SK-N-SH (cell line): ENCODE measurements at regions not wholly inside any gene's neighbourhood (a gene's known extent, or its start where the extent isn't known, plus 50 kb on each side); places are given as distances from the start of the nearest gene placed in this dataset.

Experiments
- CTCF ChIA-PET: fragments of 300-600, 350-600 bp; formaldehyde crosslinking; extraction: SDS; loops from one replicate; lab custom pipeline; 2021; lab: Yijun Ruan, JAX
- POLR2A ChIA-PET: fragments of 350-600 bp; sonication (Branson Sonifier 250); formaldehyde crosslinking; extraction: SDS; loops from one replicate; lab custom pipeline; 2020; ENCODE audit warnings: antibody characterized with exemption, inconsistent platforms; lab: Yijun Ruan, JAX
- DNase-seq: peaks from one replicate; pipeline ENCODE4 v3.0.0; 2012
- H2AFZ ChIP-seq: fragments of 200-600 bp; sonication (generic); 2 replicates; pipeline ENCODE4 v1.8.1; 2016; ENCODE audit warnings: antibody characterized with exemption, mild to moderate bottlenecking, low read depth
- H3F3A ChIP-seq: fragments of 200-600 bp; sonication (generic); replicated peaks from 2 replicates; pipeline ENCODE3; 2016; ENCODE audit warnings: antibody characterized with exemption, mild to moderate bottlenecking; ENCODE audit not compliant: insufficient read depth
- H3K27ac ChIP-seq, 2 experiments: fragments of 200-500 bp in 1 of 2; fragments of 200-600 bp in 1 of 2; sonication (Bioruptor generic) in 1 of 2; sonication (generic), shearing (Covaris generic) in 1 of 2; 2 replicates each; pipeline versions ENCODE4 v1.5.1 to v1.6.1; 2014 to 2016; ENCODE audit warnings: low read depth in 2 of 2, inconsistent platforms in 1 of 2, low read length in 1 of 2, mild to moderate bottlenecking in 1 of 2, mixed read lengths in 1 of 2
- H3K27me3 ChIP-seq: fragments of 200-600 bp; sonication (generic), shearing (Covaris generic); 2 replicates; pipeline ENCODE4 v1.6.1; 2016; ENCODE audit warnings: mixed run types; ENCODE audit not compliant: insufficient read depth
- H3K36me3 ChIP-seq, 2 experiments: fragments of 200-500 bp in 1 of 2; fragments of 200-600 bp in 1 of 2; sonication (Bioruptor generic) in 1 of 2; sonication (generic) in 1 of 2; replicated peaks in 1 of 2; 2 replicates each; pipeline versions ENCODE3 to v1.5.1; 2014 to 2016; ENCODE audit warnings: low read length in 1 of 2, mild to moderate bottlenecking in 1 of 2; ENCODE audit not compliant: insufficient read depth in 2 of 2, control insufficient read depth in 1 of 2
- H3K4me1 ChIP-seq, 2 experiments: fragments of 200-500 bp in 1 of 2; fragments of 200-600 bp in 1 of 2; sonication (Bioruptor generic) in 1 of 2; sonication (generic), shearing (Covaris generic) in 1 of 2; 2 replicates each; pipeline versions ENCODE4 v1.5.1 to v1.6.1; 2014 to 2016; ENCODE audit warnings: low read depth in 1 of 2, low read length in 1 of 2, mixed run types in 1 of 2; ENCODE audit not compliant: insufficient read depth in 2 of 2, control insufficient read depth in 1 of 2
- H3K4me2 ChIP-seq: fragments of 200-600 bp; sonication (generic), shearing (Covaris generic); 2 replicates; pipeline ENCODE4 v1.6.1; 2017; ENCODE audit warnings: mixed run types
- H3K4me3 ChIP-seq, 2 experiments: fragments of 200-500 bp in 1 of 2; fragments of 200-600 bp in 1 of 2; sonication (Bioruptor generic) in 1 of 2; sonication (generic), shearing (Covaris generic) in 1 of 2; 2 replicates each; pipeline versions ENCODE4 v1.5.1 to v1.8.1; 2014 to 2016; ENCODE audit warnings: low read depth in 2 of 2, inconsistent platforms in 1 of 2, low read length in 1 of 2, mild to moderate bottlenecking in 1 of 2, mixed read lengths in 1 of 2, moderate library complexity in 1 of 2
- H3K79me2 ChIP-seq: fragments of 200-600 bp; sonication (generic); 2 replicates; pipeline ENCODE4 v1.8.1; 2017; ENCODE audit warnings: mild to moderate bottlenecking; ENCODE audit not compliant: insufficient read depth
- H3K9ac ChIP-seq: fragments of 200-600 bp; sonication (generic); 2 replicates; pipeline ENCODE4 v1.6.1; 2017; ENCODE audit warnings: mixed run types
- H3K9me2 ChIP-seq: fragments of 200-600 bp; sonication (generic); 2 replicates; pipeline ENCODE4 v1.6.1; 2017; ENCODE audit warnings: mixed run types
- H3K9me3 ChIP-seq: fragments of 200-600 bp; sonication (generic); 2 replicates; pipeline ENCODE4 v1.6.1; 2017; ENCODE audit warnings: mixed run types, mild to moderate bottlenecking, moderate library complexity
- H4K20me1 ChIP-seq: fragments of 200-600 bp; sonication (generic); 2 replicates; pipeline ENCODE4 v1.6.1; 2017; ENCODE audit warnings: mild to moderate bottlenecking, mixed run types; ENCODE audit not compliant: insufficient read depth
- CHD2 ChIP-seq: fragments of 150-350 bp; IDR thresholded peaks from 2 replicates; pipeline ENCODE4 v1.6.1; 2018; ENCODE audit warnings: low read length; ENCODE audit not compliant: partially characterized antibody
- EP300 ChIP-seq, 2 experiments: IDR thresholded peaks; 2 replicates each; pipeline versions ENCODE4 v1.4.0 to v1.6.1; 2012; ENCODE audit warnings: borderline replicate concordance in 1 of 2, low read depth in 1 of 2, low read length in 1 of 2
- FOSL2 ChIP-seq: IDR thresholded peaks from 2 replicates; pipeline ENCODE4 v1.4.0; 2012; ENCODE audit warnings: low read depth, mild to moderate bottlenecking, moderate library complexity, borderline replicate concordance
- GATA2 ChIP-seq: sonication (generic); formaldehyde crosslinking; IDR thresholded peaks from 2 replicates; pipeline ENCODE4 v1.5.0; 2020; ENCODE audit warnings: mild to moderate bottlenecking, missing genetic modification reagents
- POLR2AphosphoS5 ChIP-seq: IDR thresholded peaks from 2 replicates; pipeline ENCODE4 v1.6.1; 2012; ENCODE audit warnings: low read depth, low read length
- RAD21 ChIP-seq: IDR thresholded peaks from 2 replicates; pipeline ENCODE4 v1.6.1; 2012; ENCODE audit warnings: mild to moderate bottlenecking, low read length
- RCOR1 ChIP-seq: fragments of 150-350 bp; IDR thresholded peaks from 2 replicates; pipeline ENCODE4 v1.6.1; 2017; ENCODE audit warnings: antibody characterized with exemption, low read length
- RFX5 ChIP-seq: IDR thresholded peaks from 2 replicates; pipeline ENCODE4 v1.6.1; 2012; ENCODE audit warnings: mild to moderate bottlenecking, improper control_type of control experiment, low read length
- SIN3A ChIP-seq: IDR thresholded peaks from 2 replicates; pipeline ENCODE4 v1.6.1; 2012; ENCODE audit warnings: low read depth, mild to moderate bottlenecking, low read length, moderate library complexity, borderline replicate concordance
- TCF12 ChIP-seq: IDR thresholded peaks from 2 replicates; pipeline ENCODE4 v1.4.0; 2012
- TEAD4 ChIP-seq: IDR thresholded peaks from 2 replicates; pipeline ENCODE4 v1.4.0; 2012; ENCODE audit warnings: mild to moderate bottlenecking, borderline replicate concordance; ENCODE audit not compliant: insufficient read depth
- WGBS: methylation state at CpG from one replicate; pipeline ENCODE4 v1.1.6; 2017; ENCODE audit warnings: low lambda C conversion rate; 5-methylcytosine and 5-hydroxymethylcytosine counted together
- TF ChIP-seq, protein P1 (sequence below): IDR thresholded peaks from 2 replicates; pipeline ENCODE4; 2012
- TF ChIP-seq, protein P2 (sequence below): IDR thresholded peaks from 2 replicates; pipeline ENCODE4 v1.4.0; 2012; ENCODE audit warnings: low read depth, borderline replicate concordance
- TF ChIP-seq, protein P3 (sequence below): IDR thresholded peaks from 2 replicates; pipeline ENCODE4 v1.4.0; 2012; ENCODE audit warnings: low read depth, borderline replicate concordance
- TF ChIP-seq, protein P4 (sequence below): IDR thresholded peaks from 2 replicates; pipeline ENCODE4 v1.6.1; 2012; ENCODE audit warnings: mild to moderate bottlenecking, low read depth, low read length, moderate library complexity
- TF ChIP-seq, protein P5 (sequence below): fragments of 150-350 bp; IDR thresholded peaks from 2 replicates; pipeline ENCODE4 v1.6.1; 2016; ENCODE audit warnings: mild to moderate bottlenecking, low read depth, low read length

DNA sequence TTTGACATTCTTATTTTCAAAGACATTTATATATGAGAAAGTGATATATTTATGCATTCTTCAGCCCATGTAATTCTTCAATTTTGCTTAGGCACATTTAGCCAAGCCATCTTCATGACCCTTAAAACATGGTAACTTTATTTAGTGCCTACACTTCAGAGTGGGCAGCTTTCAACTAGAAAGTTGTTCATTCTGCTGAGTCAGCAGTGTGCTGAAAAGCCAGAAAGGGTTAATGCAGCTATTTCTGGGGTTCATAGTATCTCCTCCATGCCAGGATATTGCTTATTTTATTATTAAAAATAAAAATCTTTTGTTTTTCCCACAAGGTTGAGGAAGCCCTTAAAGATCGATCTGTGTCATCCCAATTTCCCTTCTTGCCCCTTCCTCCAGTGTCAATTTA lies 79.2 kb downstream of the EDN1 start (continued):
- TF ChIP-seq, protein P1, sequence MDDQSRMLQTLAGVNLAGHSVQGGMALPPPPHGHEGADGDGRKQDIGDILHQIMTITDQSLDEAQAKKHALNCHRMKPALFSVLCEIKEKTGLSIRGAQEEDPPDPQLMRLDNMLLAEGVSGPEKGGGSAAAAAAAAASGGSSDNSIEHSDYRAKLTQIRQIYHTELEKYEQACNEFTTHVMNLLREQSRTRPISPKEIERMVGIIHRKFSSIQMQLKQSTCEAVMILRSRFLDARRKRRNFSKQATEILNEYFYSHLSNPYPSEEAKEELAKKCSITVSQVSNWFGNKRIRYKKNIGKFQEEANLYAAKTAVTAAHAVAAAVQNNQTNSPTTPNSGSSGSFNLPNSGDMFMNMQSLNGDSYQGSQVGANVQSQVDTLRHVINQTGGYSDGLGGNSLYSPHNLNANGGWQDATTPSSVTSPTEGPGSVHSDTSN = no peak

DNA sequence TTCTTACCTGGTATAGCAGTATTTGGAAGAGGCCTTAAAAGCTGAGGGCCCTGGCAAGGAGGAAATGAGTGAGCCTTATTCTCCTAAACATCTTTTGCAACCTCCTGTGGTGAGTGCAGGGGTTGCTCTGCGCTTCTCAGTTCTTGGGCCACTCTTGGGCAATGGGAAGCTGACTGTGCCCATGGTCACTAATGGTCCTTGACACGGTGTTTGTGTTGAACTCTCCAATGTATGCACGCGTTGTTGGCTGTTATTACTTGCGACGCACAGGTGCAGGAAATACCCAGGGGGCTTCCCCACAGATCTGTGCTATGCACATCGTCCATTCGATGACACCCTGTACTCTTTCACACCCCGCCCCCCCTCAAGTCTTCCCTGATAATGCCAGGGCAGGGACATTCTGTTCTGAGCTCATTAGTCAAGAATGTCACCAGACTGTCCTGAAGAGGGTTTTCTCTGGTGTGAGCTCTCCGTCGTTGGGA lies 79.7 kb downstream of the EDN1 start:
- 69% methylated on average over 11 of the region's 11 CpGs for WGBS
- no peak for TF ChIP-seq CHD2
- TF ChIP-seq, protein P2, sequence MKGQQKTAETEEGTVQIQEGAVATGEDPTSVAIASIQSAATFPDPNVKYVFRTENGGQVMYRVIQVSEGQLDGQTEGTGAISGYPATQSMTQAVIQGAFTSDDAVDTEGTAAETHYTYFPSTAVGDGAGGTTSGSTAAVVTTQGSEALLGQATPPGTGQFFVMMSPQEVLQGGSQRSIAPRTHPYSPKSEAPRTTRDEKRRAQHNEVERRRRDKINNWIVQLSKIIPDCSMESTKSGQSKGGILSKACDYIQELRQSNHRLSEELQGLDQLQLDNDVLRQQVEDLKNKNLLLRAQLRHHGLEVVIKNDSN = no peak
- no peak for TF ChIP-seq TEAD4
- TF ChIP-seq, protein P3, sequence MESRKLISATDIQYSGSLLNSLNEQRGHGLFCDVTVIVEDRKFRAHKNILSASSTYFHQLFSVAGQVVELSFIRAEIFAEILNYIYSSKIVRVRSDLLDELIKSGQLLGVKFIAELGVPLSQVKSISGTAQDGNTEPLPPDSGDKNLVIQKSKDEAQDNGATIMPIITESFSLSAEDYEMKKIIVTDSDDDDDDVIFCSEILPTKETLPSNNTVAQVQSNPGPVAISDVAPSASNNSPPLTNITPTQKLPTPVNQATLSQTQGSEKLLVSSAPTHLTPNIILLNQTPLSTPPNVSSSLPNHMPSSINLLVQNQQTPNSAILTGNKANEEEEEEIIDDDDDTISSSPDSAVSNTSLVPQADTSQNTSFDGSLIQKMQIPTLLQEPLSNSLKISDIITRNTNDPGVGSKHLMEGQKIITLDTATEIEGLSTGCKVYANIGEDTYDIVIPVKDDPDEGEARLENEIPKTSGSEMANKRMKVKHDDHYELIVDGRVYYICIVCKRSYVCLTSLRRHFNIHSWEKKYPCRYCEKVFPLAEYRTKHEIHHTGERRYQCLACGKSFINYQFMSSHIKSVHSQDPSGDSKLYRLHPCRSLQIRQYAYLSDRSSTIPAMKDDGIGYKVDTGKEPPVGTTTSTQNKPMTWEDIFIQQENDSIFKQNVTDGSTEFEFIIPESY = no peak
- TF ChIP-seq, protein P1 = no peak
- no peak for TF ChIP-seq RCOR1
- no peak for TF ChIP-seq EP300 (IDR thresholded peaks at IDR 0.05; ENCODE audit: borderline replicate concordance in 1 of 2, low read depth in 1 of 2, low read length in 1 of 2)
- no peak for TF ChIP-seq POLR2AphosphoS5
- no peak overlapping the region for H3K4me2 ChIP-seq
- no peak for DNase-seq
- H4K20me1 ChIP-seq = no peaks in the 10 kb centered on the region
- no peak overlapping the region for H3K27ac ChIP-seq
- CTCF ChIA-PET = no interaction called here
- H3K4me3 ChIP-seq = no peak overlapping the region
- no peaks in the 10 kb centered on the region for H3K36me3 ChIP-seq
- no peaks in the 10 kb centered on the region for H3K4me1 ChIP-seq
- no peaks in the 10 kb centered on the region for H3K27me3 ChIP-seq
- no peak overlapping the region for H3K9ac ChIP-seq
- POLR2A ChIA-PET = no interaction called here
- no peak overlapping the region for H2AFZ ChIP-seq
- H3F3A ChIP-seq = no peaks in the 10 kb centered on the region
- H3K79me2 ChIP-seq = no peaks in the 10 kb centered on the region
- H3K9me3 ChIP-seq = no peaks in the 10 kb centered on the region
- H3K9me2 ChIP-seq = no peaks in the 10 kb centered on the region

DNA sequence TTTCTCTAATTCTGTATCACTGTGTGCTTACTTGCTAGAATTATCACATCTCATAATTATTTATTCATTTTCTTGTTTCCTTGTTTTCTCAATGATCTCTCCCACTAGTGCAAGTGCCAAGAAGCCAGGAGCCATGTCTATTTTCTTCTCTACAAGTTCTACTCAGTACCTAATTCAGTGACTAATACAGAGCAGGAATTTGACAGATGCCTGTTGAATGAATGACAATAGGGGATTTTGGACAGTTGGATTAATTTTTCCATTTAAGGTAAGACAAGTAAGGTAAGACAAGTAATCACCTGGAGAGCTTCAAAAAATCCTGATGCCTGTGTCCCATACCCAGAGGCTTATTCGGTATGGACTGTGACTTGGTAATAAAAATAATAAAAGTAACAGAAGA lies 81.0 kb downstream of the EDN1 start:
- Histone ChIP-seq H4K20me1 (no peaks in the 10 kb centered on the region), H3K79me2 (no peaks in the 10 kb centered on the region), H3K27me3 (no peaks in the 10 kb centered on the region), H3K27ac (no peak overlapping the region), H3K36me3 (no peaks in the 10 kb centered on the region), H3K4me3 (no peak overlapping the region), H3K9me3 (no peaks in the 10 kb centered on the region), H2AFZ (no peak overlapping the region), H3K9me2 (no peaks in the 10 kb centered on the region), H3F3A (no peaks in the 10 kb centered on the region), H3K4me1 (no peaks in the 10 kb centered on the region), H3K4me2 (no peak overlapping the region), H3K9ac (no peak overlapping the region)
- 90% methylated on average over 1 of the region's 1 CpG for WGBS
- CTCF ChIA-PET = no interaction called here
- POLR2A ChIA-PET = no interaction called here
- DNase-seq = no peak
- TF ChIP-seq RFX5 = no peak
- no peak for TF ChIP-seq SIN3A
- TF ChIP-seq, protein P4, sequence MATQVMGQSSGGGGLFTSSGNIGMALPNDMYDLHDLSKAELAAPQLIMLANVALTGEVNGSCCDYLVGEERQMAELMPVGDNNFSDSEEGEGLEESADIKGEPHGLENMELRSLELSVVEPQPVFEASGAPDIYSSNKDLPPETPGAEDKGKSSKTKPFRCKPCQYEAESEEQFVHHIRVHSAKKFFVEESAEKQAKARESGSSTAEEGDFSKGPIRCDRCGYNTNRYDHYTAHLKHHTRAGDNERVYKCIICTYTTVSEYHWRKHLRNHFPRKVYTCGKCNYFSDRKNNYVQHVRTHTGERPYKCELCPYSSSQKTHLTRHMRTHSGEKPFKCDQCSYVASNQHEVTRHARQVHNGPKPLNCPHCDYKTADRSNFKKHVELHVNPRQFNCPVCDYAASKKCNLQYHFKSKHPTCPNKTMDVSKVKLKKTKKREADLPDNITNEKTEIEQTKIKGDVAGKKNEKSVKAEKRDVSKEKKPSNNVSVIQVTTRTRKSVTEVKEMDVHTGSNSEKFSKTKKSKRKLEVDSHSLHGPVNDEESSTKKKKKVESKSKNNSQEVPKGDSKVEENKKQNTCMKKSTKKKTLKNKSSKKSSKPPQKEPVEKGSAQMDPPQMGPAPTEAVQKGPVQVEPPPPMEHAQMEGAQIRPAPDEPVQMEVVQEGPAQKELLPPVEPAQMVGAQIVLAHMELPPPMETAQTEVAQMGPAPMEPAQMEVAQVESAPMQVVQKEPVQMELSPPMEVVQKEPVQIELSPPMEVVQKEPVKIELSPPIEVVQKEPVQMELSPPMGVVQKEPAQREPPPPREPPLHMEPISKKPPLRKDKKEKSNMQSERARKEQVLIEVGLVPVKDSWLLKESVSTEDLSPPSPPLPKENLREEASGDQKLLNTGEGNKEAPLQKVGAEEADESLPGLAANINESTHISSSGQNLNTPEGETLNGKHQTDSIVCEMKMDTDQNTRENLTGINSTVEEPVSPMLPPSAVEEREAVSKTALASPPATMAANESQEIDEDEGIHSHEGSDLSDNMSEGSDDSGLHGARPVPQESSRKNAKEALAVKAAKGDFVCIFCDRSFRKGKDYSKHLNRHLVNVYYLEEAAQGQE = no peak
- no peak for TF ChIP-seq GATA2
- no peak for TF ChIP-seq RAD21
- TF ChIP-seq TCF12 = no peak
- no peak for TF ChIP-seq FOSL2
- TF ChIP-seq, protein P5, sequence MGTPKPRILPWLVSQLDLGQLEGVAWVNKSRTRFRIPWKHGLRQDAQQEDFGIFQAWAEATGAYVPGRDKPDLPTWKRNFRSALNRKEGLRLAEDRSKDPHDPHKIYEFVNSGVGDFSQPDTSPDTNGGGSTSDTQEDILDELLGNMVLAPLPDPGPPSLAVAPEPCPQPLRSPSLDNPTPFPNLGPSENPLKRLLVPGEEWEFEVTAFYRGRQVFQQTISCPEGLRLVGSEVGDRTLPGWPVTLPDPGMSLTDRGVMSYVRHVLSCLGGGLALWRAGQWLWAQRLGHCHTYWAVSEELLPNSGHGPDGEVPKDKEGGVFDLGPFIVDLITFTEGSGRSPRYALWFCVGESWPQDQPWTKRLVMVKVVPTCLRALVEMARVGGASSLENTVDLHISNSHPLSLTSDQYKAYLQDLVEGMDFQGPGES = no peak
